ENCODE measurements at regions not wholly inside any gene's neighbourhood (a gene's known extent, or its start where the extent isn't known, plus 50 kb on each side); places are given as distances from the start of the nearest gene placed in this dataset.

GRCh38 chr6:169988769-169989550 is 237.5 kb downstream of the ERMARD start:
- FAIRE-seq (no peak), DNase-seq (ENCODE audit: insufficient read length, low spot score) (no peak)

GRCh38 chr6:169986848-169987498 is 235.6 kb downstream of the ERMARD start:
- FAIRE-seq (no peak), DNase-seq (ENCODE audit: insufficient read length, low spot score) (no peak)

- DNase-seq (ENCODE audit: insufficient read length, low spot score), result no peak
- no peak for FAIRE-seq
Observed at GRCh38 chr6:169986171-169986847, 234.9 kb downstream of the ERMARD start.

- no peak for FAIRE-seq
Observed at GRCh38 chr6:169985121-169986015, 233.9 kb downstream of the ERMARD start.

DNA sequence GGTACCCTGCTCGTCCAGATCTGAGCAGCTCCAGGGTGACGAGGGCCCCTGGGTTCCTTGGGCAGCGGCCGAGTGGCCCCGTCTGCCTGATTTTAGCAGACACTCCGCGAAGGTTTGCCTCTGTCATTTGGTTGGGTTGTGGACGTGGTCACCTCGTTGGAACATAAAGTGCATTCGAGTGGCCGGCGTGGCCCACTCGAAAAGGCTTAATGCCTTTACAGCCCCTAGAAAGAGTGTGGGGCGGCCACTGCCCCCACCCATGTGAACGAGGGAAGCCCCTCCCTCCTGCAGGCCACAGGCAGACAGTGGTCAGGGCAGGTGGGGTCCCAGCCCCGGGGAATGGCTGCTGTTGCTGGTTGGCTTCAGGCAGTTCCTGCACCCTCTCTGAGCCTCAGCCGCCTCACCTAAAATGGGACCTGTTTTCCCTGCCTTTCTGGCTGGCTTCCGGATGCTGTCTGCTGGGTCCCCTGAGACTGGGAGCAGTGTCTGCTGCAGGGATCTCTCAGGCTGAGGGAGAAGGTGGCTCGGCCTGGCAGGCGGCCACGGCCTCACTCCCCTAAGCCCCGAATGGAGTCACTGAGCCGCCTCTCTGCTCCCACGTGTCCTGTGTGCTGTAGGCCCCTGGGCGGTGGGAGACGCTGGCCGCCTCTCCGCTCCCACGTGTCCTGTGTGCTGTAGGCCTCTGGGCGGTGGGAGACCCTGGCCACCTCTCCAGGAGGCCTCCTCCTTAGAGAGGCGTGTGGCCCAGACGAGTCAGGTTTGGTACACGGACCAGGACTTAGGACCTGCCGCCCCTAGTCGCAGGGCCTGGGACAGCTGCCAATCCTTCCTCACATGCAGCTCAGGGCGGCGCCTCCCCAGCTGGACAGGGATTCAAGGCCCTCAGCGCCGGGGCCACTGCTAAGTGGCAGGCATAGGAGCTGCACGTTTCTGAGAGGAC is 233.0 kb downstream of the ERMARD start:
- DNase-seq (ENCODE audit: insufficient read length, low spot score) (no peak), FAIRE-seq (no peak)

More at GRCh38 chr6:169985121-169986015, 233.9 kb downstream of the ERMARD start:
- no peak for DNase-seq (ENCODE audit: insufficient read length, low spot score)

GRCh38 chr6:169983651-169984050 is 232.2 kb downstream of the ERMARD start:
- FAIRE-seq (no peak), DNase-seq (ENCODE audit: insufficient read length, low spot score) (no peak)

GRCh38 chr6:169982461-169983386 is 231.3 kb downstream of the ERMARD start:
- no peak for FAIRE-seq

GRCh38 chr6:169981969-169982368 is 230.5 kb downstream of the ERMARD start:
- no peak for FAIRE-seq
- DNase-seq (ENCODE audit: insufficient read length, low spot score), result no peak

More at GRCh38 chr6:169982461-169983386, 231.3 kb downstream of the ERMARD start:
- no peak for DNase-seq (ENCODE audit: insufficient read length, low spot score)

DNA sequence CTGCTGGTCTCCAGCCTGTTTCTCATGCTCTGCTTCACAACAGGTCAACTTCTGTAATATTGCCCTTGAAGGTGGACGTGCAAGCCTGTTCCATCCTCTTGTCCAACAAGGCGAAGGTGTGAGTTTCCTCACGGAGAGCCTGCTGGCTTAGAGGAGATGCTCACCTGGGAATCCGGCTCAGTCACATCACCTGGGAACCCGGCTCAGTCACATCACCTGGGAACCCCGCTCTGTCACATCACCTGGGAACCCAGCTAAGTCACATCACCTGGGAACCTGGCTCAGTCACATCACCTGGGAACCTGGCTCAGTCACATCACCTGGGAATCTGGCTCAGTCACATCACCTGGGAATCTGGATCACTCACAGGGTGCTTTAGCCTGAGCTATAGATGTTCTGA is 230.1 kb downstream of the ERMARD start:
- DNase-seq (ENCODE audit: insufficient read length, low spot score) (no peak), FAIRE-seq (no peak)

- FAIRE-seq (no peak), DNase-seq (ENCODE audit: insufficient read length, low spot score) (no peak)
Observed at GRCh38 chr6:169980826-169981450, 229.5 kb downstream of the ERMARD start.

- DNase-seq (ENCODE audit: insufficient read length, low spot score) (no peak), FAIRE-seq (no peak)
Observed at GRCh38 chr6:169979873-169980432, 228.5 kb downstream of the ERMARD start.

- FAIRE-seq (no peak), DNase-seq (ENCODE audit: insufficient read length, low spot score) (no peak)
Observed at GRCh38 chr6:169978615-169979161, 227.3 kb downstream of the ERMARD start.

DNA sequence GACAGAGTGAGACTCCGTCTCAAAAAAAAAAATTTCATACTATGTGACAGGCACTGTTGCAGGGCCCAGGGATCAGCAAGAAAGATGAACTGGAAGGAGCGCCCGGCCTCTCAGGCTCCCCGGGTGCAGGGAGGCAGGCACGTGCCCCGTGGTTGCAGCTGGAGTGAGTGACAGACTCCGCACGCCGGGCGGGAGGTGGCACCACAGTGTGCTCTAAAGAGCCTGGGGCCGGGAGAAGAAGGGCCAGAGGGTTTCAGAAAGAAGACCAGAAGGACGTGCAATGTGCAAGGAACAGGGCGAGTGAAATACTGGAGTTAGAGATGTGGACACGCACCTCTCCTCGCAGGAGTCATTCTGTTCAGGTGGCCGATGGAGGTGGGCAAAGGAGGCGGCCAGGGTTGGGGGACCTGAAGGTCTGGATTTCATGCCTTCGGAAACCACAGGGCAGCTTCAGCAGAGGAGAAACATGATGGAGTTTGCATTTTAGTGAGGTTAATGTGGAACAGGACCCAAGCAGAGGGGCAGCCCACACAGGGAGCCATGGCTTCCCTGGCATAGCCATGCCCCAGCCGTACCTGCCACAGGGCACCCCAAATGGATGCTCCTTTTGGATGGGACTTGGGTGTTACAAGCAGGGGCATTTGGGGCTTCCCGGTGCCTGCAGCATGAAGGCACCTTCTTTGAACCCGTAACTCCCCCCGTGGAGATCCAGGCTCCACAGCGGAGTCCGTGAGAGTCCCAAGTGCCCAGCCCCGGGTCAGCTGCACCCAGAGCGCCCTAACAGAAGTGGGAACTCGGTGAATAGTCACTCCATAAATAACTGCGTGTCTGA is 226.2 kb downstream of the ERMARD start:
- DNase-seq (ENCODE audit: insufficient read length, low spot score) (no peak), FAIRE-seq (no peak)

GRCh38 chr6:169976301-169977081 is 225.1 kb downstream of the ERMARD start:
- DNase-seq (ENCODE audit: insufficient read length, low spot score) (no peak), FAIRE-seq (no peak)

- FAIRE-seq (no peak), DNase-seq (ENCODE audit: insufficient read length, low spot score) (no peak)
Observed at GRCh38 chr6:169975701-169976100, 224.3 kb downstream of the ERMARD start.

DNA sequence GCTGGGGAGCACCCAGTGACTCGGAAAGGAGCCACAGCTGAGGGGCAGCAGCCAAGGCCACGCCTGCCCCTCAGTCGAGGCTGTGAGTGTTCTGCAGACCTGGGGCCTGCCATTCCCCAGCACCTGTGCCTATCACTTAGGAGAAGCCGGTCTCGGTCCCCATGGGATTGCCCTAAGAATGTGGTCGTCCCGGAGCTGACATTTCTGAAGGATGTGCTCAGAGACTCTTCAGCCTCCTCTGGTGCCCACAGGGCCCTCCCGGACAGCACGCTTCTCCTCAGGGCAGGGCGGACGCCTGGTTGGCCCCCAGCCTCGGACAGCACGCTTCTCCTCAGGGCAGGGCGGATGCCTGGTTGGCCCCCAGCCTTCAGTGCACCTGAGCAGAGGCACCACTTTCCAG is 223.9 kb downstream of the ERMARD start:
- FAIRE-seq (no peak), DNase-seq (ENCODE audit: insufficient read length, low spot score) (no peak)
